OCI-LY7 (cell line): ENCODE measurements at regions not wholly inside any gene's neighbourhood (a gene's known extent, or its start where the extent isn't known, plus 50 kb on each side); places are given as distances from the start of the nearest gene placed in this dataset.

ENCODE experiments used
- BruUV-seq: library from RNA; stranded (reverse); fragments of 400-500 nt; replicated peaks from 2 replicates; lab custom pipeline; 2021; lab: Mats Ljungman, UMichigan
- CTCF ChIA-PET: fragments of 300-600 bp; sonication (Branson Sonifier 250); formaldehyde crosslinking; loops from one replicate; lab custom pipeline; 2022; ENCODE audit warnings: antibody characterized with exemption; ENCODE audit not compliant: unreplicated experiment; lab: Charles Lee
- POLR2A ChIA-PET: fragments of 300-600 bp; sonication (Branson Sonifier 250); formaldehyde crosslinking; loops from one replicate; lab custom pipeline; 2022; ENCODE audit warnings: antibody characterized with exemption; lab: Charles Lee
- DNase-seq: peaks from one replicate; pipeline ENCODE4 v3.0.0-alpha.2; 2015; ENCODE audit warnings: low spot score
- H2AFZ ChIP-seq: fragments of 200-600 bp; sonication (generic), shearing (Covaris generic); 2 replicates; pipeline ENCODE4 v1.6.1; 2014; ENCODE audit warnings: mild to moderate bottlenecking, antibody characterized with exemption, low read length, moderate library complexity
- H3K27ac ChIP-seq: fragments of 200-600 bp; sonication (generic); 2 replicates; pipeline ENCODE4 v1.5.1; 2014; ENCODE audit warnings: mixed run types, low read depth, mild to moderate bottlenecking, moderate library complexity, low read length, inconsistent platforms; ENCODE audit not compliant: poor library complexity, severe bottlenecking
- H3K36me3 ChIP-seq: fragments of 200-600 bp; sonication (generic); 2 replicates; pipeline ENCODE4 v1.6.1; 2014; ENCODE audit warnings: mild to moderate bottlenecking, antibody characterized with exemption, low read length, moderate library complexity, mixed read lengths; ENCODE audit not compliant: insufficient read depth
- H3K4me1 ChIP-seq: fragments of 200-600 bp; sonication (generic); 2 replicates; pipeline ENCODE4 v1.5.1; 2014; ENCODE audit warnings: mild to moderate bottlenecking, low read length; ENCODE audit not compliant: insufficient read depth, poor library complexity, severe bottlenecking
- H3K4me2 ChIP-seq: fragments of 200-600 bp; sonication (generic); 2 replicates; pipeline ENCODE4 v1.6.1; 2014; ENCODE audit warnings: mild to moderate bottlenecking, low read length
- H3K4me3 ChIP-seq: fragments of 200-600 bp; sonication (generic); 2 replicates; pipeline ENCODE4 v1.5.1; 2014; ENCODE audit warnings: mild to moderate bottlenecking, low read depth, low read length; ENCODE audit not compliant: poor library complexity, severe bottlenecking
- H3K79me2 ChIP-seq: fragments of 200-600 bp; sonication (generic); 2 replicates; pipeline ENCODE4 v1.6.1; 2016; ENCODE audit warnings: low read depth, mild to moderate bottlenecking, low read length, moderate library complexity, mixed read lengths; ENCODE audit not compliant: insufficient read depth
- H3K9me2 ChIP-seq: fragments of 200-600 bp; sonication (generic); 2 replicates; pipeline ENCODE4 v1.6.1; 2016; ENCODE audit warnings: mild to moderate bottlenecking, low read length, mixed read lengths; ENCODE audit not compliant: insufficient read depth
- H3K9me3 ChIP-seq: fragments of 200-600 bp; sonication (generic); 2 replicates; pipeline ENCODE4 v1.6.1; 2014; ENCODE audit warnings: mild to moderate bottlenecking, mixed run types, low read length, mixed read lengths
- H4K20me1 ChIP-seq: fragments of 200-600 bp; sonication (generic); 2 replicates; pipeline ENCODE4 v1.6.1; 2014; ENCODE audit warnings: mild to moderate bottlenecking, antibody characterized with exemption, low read length, moderate library complexity, mixed read lengths; ENCODE audit not compliant: insufficient read depth
- EZH2phosphoT487 ChIP-seq: fragments of 200-600 bp; sonication (generic); IDR thresholded peaks from 2 replicates; pipeline ENCODE4 v1.6.1; 2018; ENCODE audit warnings: low read depth, borderline replicate concordance, mild to moderate bottlenecking, mixed run types, antibody characterized with exemption, low read length, moderate library complexity, mixed read lengths
- intact Hi-C: fragments of 100-400 bp; cut with micrococcal nuclease; formaldehyde crosslinking; loops from one replicate; pipeline ENCODE4 v1.10.0; 2022; ENCODE audit not compliant: unreplicated experiment
- TF ChIP-seq, protein P1 (sequence below): fragments of 200-600 bp; sonication (generic); conservative IDR thresholded peaks from 2 replicates; pipeline ENCODE4 v1.5.1; 2014; ENCODE audit warnings: mild to moderate bottlenecking, antibody characterized with exemption, low read length, moderate library complexity, mixed read lengths

DNA sequence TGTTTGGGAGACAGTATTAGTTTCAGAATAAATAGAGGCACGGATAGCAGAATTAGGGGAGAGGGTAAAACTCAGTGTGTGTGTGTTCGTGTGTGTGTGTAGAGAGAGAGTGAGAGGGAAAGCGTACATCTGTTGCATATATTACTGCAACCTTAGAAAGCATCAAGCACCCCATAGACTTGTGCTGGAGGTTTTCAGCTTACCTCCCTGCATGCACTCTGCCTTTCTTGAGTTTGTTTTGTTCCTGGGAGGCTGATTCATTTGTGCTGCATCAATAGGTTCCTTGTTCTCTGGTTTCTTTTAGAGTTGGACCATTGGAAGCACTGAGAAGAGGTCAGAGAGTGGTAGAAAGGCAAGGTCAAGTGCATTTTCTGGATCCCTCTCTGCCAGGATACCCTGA is 104.4 kb upstream of the KCNK1 start:
- Histone ChIP-seq H3K4me2 (no peak overlapping the region), H3K9me3 (no peaks in the 10 kb centered on the region), H2AFZ (no peak overlapping the region), H3K79me2 (no peaks in the 10 kb centered on the region), H3K4me1 (no peaks in the 10 kb centered on the region), H3K36me3 (no peaks in the 10 kb centered on the region), H4K20me1 (no peaks in the 10 kb centered on the region), H3K9me2 (no peaks in the 10 kb centered on the region), H3K4me3 (no peak overlapping the region), H3K27ac (no peak overlapping the region)
- BruUV-seq: no TSS peak
- ChIA-PET CTCF (no interaction called here), POLR2A (no interaction called here)
- DNase-seq: no peak
- no peak for TF ChIP-seq EZH2phosphoT487
- TF ChIP-seq, protein P1, sequence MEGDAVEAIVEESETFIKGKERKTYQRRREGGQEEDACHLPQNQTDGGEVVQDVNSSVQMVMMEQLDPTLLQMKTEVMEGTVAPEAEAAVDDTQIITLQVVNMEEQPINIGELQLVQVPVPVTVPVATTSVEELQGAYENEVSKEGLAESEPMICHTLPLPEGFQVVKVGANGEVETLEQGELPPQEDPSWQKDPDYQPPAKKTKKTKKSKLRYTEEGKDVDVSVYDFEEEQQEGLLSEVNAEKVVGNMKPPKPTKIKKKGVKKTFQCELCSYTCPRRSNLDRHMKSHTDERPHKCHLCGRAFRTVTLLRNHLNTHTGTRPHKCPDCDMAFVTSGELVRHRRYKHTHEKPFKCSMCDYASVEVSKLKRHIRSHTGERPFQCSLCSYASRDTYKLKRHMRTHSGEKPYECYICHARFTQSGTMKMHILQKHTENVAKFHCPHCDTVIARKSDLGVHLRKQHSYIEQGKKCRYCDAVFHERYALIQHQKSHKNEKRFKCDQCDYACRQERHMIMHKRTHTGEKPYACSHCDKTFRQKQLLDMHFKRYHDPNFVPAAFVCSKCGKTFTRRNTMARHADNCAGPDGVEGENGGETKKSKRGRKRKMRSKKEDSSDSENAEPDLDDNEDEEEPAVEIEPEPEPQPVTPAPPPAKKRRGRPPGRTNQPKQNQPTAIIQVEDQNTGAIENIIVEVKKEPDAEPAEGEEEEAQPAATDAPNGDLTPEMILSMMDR: no peak
- intact Hi-C loops: no loop called here

DNA sequence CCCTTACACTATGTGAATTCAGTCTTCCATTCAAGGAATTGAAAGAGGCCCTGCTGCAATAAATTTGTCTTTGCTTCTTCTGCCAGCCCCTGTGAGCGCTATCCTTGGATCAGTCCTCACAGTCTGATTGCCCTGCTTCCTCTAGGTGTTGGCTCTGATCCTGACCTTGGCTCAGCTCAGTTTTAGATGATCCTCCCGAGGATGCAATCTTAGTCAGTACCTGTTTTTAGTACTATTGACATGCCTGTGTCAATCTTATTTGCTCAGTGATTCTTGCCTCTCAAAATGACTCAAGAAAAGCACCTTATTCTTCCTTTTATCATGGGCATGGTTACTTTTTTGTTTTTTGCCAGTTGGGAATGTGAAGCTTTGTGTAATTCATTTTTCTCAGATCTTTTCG is 101.4 kb upstream of the KCNK1 start:
- no peak overlapping the region for H2AFZ ChIP-seq
- H3K4me3 ChIP-seq: no peak overlapping the region
- H3K36me3 ChIP-seq: no peaks in the 10 kb centered on the region
- no peak for TF ChIP-seq EZH2phosphoT487
- TF ChIP-seq, protein P1: no peak
- no peak for DNase-seq
- BruUV-seq: no TSS peak
- H4K20me1 ChIP-seq: no peaks in the 10 kb centered on the region
- no peaks in the 10 kb centered on the region for H3K4me1 ChIP-seq
- POLR2A ChIA-PET: no interaction called here
- H3K9me3 ChIP-seq: no peaks in the 10 kb centered on the region
- H3K27ac ChIP-seq: no peak overlapping the region
- H3K9me2 ChIP-seq: no peaks in the 10 kb centered on the region
- H3K4me2 ChIP-seq: no peak overlapping the region
- H3K79me2 ChIP-seq: no peaks in the 10 kb centered on the region
- CTCF ChIA-PET: no interaction called here
- intact Hi-C loops: no loop called here

DNA sequence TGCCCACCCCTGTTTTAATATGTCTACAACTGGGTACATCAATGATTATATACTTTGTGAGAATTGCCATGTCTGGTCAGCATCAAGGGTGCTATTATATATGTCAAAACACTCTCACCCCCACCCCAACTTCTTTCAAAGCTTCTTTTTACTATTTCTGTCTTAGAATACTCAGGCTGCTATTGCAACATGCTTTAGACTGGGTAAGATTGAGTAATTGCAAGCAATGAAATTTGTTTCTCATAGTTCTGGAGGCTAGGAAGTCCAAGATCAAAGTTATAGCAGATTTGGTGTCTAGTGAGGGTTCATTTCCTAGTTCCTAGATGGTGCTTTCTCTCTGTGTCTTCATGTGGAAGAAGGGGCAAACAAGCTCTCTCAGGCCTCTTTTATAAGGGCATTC is 100.5 kb upstream of the KCNK1 start:
- ChIA-PET POLR2A (no interaction called here), CTCF (no interaction called here)
- H3K4me1 ChIP-seq: no peaks in the 10 kb centered on the region
- H4K20me1 ChIP-seq: no peaks in the 10 kb centered on the region
- no peaks in the 10 kb centered on the region for H3K9me2 ChIP-seq
- no TSS peak for BruUV-seq
- H2AFZ ChIP-seq: no peak overlapping the region
- H3K9me3 ChIP-seq: no peaks in the 10 kb centered on the region
- no peaks in the 10 kb centered on the region for H3K36me3 ChIP-seq
- intact Hi-C loops: no loop called here
- DNase-seq: no peak
- H3K27ac ChIP-seq: no peak overlapping the region
- no peak overlapping the region for H3K4me2 ChIP-seq
- TF ChIP-seq, protein P1: no peak
- no peak for TF ChIP-seq EZH2phosphoT487
- no peak overlapping the region for H3K4me3 ChIP-seq
- no peaks in the 10 kb centered on the region for H3K79me2 ChIP-seq
